ENCODE measurements at regions not wholly inside any gene's neighbourhood (a gene's known extent, or its start where the extent isn't known, plus 50 kb on each side); places are given as distances from the start of the nearest gene placed in this dataset.

- no peak for TF ChIP-seq EZH2phosphoT487 (conservative IDR thresholded peaks at IDR 0.05; ENCODE audit: low read length)
- TF ChIP-seq CTCF (IDR thresholded peaks at IDR 0.05; ENCODE audit: insufficient read depth, low read length, poor library complexity, severe bottlenecking), result no peak
Measured at GRCh38 chr1:80293818-80294217, 1287.3 kb upstream of the ADGRL4 start.

Measured in SU-DHL-6 (cell line).